GM18861 (cell line): ENCODE measurements at regions not wholly inside any gene's neighbourhood (a gene's known extent, or its start where the extent isn't known, plus 50 kb on each side); places are given as distances from the start of the nearest gene placed in this dataset.
"Not testable (repeated sequence)": the region's sequence is repeated elsewhere in the genome, so short reads cannot be mapped to it uniquely, and the experiment has no call there.

Experiments used
- ATAC-seq: cut with Tn5 transposase; IDR thresholded peaks from one replicate; pipeline ENCODE4 v1.9.1; 2021; ENCODE audit not compliant: unreplicated experiment

DNA sequence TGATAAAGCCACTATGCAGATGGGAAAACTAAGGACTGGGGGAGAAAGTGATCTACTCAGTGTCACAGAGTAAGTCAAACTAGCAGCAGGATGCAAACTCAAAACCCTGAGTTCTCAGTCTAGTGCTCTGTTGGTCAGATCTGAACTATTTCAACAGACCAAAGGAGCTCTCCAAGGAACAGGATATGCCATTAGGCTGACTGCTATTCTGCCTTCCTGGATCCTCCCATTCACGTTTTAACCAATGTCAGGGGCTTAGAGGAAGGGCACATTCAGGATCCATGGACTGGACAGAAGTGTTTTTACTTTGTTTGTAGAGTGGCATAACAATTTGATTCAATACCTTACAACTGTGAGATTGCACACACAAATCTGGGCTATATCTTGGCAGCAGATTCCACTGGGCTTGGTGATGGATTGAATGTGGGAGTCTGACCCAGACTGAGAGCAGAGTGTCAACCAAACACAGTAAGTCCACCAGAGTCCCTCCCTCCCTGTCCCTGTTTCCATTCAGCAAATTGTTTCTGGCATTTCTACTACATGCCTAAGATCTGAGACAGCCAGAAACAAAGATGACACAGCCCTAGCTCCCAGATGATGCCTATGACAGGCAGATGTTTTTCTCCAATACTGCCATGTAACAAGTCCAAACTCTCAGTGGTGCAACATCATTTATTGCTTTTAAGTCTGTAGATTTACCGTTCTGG, 337.8 kb upstream of the CDH5 start:
- ATAC-seq: no peak

DNA sequence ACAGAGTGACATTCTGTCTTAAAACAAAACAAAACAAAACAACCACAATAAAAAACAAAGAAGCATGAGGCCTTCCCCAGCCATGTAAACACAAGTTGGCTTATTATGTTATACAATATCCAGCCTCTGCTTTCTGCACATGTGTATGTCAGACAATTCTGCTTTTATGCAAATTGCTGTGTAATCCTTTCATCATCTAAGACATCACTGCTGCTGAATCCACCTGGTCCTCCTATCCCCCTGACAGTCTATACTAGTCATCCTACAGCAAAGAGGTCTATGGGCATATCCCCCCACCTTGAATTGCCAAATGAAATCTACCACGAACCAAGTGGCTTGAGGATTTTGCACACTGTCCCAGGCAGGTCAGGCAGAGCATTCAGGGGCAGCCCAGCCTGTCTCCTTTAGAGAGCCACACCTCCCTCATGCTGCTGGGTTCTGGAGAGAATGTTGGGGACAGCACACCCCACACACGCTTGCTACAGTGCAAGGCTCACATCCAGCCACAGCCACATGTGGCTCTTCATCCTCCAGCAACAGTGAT, 339.6 kb upstream of the CDH5 start:
- ATAC-seq: no peak

DNA sequence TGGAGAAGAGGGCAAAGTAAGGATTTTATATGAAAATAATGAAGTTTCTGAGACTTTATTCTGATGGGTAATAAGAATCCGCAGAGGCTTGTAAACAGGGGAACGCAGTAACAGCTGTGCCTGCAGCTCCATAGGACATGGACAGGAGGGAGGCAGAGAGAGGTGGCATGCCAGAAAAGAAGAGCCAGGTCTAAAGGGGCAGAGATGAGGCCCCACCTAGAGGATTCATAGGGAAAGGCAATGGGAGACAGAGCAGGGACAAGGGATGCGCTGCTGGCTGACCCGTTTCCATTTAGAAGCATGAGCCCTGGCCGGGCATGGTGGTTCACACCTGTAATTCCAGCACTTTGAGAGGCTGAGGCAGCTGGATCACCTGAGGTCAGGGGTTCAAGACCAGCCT, 340.3 kb upstream of the CDH5 start:
- no peak for ATAC-seq

DNA sequence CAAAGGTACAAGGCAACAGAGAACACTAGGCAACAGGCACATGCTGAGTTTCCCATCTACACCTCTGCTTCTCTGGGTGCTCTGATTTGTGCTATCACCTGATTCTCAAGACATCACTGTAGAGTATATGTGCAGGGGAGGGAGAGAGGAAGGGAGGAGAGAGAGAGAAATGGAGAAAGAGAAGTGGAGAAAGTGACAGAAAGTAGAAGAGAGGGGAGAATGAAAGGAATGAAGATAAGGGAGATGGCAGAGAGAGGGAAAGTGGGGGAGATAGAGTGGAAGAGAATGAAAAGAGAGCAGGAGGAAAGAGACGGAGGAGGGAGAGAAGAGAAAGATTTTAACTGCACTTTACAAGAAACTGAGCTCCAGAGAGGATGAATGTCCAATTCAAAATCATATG, 340.7 kb upstream of the CDH5 start:
- ATAC-seq: no peak

DNA sequence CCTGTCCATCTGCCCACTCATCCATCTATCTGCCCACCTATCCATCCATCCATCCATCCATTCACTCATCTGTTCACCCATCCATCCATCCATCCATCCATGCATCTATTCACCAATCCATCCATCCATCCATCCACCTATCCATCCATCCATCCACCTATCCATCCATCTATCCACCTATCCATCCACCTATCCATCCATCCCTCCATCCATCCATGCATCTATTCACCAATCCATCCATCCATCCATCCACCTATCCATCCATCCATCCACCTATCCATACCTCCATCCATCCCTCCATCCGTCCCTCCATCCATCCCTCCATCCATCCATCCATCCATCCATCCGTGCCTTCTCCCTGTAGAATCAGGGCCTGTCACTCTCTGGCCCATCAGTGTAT, 341.9 kb upstream of the CDH5 start:
- not testable (repeated sequence) for ATAC-seq

DNA sequence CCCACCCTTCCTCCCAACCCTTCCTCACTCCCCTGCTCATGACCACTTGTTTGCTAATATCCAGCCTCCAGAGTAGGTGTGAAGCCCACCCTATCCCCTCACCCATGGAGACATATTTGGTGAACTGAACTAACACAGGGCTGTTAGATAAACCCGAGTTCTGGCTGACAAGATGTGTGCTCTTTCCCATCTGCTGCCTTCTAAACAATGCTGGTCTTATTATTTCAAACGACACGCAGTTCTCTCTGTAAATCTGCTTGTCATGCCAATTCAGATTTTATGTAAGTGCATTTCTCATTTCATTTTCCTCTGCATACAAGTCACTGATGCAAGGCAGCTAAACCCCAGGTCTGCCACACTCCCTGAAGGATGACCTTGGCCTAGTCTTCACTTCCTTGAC, 343.0 kb upstream of the CDH5 start:
- no peak for ATAC-seq

DNA sequence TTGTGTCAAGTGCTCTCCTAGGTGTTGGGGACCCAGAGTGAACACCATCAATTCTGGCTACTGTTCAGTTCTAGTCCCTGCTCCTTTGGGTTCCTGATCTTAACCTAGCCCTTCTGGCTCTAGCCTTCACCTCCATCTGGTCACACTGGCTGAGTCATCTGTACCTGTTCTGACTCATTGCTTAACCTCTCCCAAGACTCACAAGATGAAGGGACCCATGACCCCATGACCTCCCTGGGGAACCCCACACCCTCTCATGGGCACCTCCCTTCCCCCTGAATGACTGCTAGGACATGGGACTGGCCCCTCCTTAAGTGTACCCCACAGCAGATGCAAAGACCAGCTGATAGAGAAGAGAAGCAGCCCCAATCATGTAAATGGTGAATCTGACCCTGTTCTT, 345.8 kb upstream of the CDH5 start:
- no peak for ATAC-seq

DNA sequence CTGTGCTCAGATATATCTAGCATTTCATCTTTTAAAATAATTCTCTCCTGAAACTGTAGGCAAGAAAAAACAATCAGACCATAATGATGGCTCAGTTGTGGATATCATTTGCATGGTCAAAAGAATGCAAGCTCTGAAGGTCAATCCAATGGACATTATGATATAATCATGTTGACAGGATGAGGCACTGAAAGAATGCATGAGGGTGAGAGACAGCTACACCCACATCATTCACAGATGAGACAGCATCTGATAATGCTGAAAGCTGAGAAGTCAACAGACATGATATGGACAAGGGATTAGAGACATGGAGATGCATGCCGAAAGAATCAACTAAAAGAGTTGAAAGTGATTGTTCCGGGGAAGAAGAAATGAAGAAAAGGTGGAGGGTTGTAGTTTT, 346.4 kb upstream of the CDH5 start:
- no peak for ATAC-seq

DNA sequence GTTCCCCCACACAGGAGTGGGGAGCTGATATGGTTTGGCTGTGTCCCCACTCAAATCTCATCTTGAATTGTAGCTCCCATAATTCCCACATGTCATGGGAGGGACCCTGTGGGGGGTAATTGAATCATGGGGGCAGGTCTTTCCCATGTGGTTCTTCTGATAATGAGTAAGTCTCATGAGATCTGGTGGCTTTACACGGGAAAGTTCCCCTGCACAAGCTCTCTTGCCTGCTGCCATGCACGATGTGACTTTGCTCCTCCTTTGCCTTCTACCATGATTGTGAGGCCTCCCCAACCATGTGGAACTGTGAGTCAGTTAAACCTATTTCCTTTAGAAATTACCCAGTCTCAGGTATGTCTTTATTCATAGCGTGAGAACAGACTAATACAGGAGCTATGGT, 347.0 kb upstream of the CDH5 start:
- not testable (repeated sequence) for ATAC-seq

DNA sequence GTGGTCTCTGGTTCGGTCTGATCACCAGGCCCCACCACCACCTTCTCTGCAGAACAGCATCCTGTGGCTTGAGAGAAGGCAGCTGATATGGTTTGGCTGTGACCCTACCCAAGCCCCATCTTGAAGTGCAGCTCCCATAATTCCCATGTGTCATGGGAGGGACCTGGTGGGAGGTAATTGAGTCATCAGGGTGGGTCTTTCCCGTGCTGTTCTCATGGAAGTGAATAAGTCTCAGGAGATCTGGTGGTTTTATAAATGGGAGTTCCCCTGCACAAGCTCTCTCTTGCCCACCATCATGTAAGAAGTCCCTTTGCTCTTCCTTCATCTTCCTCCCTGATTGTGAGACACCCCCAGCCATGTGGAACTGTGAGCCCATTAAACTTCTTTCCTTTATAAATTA, 352.3 kb upstream of the CDH5 start:
- ATAC-seq: no peak

DNA sequence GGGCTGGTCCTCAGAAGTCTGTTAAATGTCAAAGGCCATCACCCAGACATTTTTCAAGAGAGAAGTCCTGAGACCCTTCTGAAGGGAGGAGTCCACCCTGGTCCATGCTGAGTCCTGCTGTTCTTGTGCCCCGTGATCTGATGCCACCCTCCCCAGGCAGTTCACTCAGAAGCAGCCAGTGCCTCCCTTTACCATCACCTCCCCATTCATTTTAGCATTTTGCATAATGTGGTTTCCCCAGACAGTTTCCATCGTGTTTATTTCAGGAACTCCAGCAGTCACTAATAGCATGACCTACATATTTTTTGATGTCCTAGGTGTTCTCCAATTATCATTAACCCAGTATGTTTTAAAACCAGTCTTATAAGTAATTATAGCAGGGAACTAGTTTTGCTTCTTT, 353.0 kb upstream of the CDH5 start:
- ATAC-seq: no peak

DNA sequence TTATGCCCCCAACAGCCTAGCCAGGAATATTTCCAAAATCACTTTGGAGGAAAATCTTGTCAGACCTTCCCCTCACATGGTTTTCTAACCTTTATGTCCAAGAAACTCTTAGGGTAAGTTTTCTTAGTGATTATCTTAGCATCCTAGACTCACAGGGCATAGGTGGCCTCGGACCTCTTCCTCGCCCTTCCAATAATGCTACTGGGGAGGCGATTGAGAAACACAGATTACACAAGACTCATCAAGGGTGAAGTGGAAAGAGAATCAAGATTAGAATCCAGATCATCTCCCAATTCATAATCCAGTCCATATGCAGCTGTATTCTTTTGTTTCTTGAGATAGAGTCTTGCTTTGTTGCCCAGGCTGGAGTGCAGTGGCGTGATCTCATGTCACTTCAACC, 358.4 kb upstream of the CDH5 start:
- ATAC-seq: no peak

DNA sequence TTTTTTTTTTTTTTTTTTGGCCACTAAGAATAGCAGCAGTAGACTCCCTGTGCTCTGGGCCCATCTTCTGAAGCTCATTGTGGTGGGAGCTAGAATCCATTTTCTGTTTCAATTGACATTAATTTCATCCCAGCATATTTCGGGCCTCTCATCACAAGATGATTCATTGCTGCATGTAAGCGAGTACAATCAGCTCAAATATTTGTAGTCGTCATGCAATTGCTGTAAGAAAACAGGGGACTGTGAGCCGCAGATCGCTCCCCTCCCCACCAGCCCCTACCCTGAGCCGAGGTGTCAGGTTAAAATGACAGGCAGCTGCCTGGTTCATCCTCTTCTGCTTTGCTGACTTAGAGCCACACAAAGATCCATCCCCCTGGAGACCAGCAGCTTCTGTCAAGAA, 358.8 kb upstream of the CDH5 start:
- no peak for ATAC-seq

DNA sequence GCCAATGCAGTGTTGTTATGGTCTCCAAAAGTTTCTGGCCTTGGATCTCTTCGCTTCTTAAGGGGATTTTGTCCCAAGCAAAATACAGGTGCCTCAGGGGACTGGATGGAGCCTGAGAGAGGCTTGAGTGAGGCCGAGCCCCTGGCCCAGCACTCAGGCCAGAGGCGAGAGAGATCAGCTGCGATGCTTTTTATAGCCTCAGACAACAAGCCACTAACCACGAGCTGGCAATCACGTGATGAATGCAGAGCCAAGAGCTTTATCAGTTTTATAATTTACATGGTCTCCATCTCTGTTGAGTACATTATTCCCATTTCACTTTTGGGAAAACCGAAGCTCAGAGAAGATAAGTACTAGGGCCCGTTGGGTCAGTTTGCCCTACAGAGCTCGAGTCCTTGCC, 360.0 kb upstream of the CDH5 start:
- no peak for ATAC-seq

DNA sequence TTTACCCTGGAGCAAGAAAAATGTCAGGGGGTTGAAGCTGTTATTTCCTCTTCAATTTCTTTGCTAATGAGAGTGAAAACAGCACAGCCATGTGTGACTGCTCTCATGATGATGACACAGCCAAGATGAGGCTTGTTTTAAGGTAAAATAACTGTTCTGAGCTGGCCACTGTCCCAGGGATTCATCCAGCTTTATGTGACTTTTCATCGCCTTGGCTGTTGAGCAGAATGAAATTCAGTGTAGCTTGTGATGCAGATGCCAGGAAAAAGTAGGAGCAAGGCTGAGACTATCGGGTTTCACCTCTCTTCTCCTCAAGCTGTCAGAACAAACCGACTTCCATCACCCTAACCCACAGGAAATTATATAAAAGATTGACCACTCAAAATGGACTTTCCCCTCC, 361.8 kb upstream of the CDH5 start:
- no peak for ATAC-seq

DNA sequence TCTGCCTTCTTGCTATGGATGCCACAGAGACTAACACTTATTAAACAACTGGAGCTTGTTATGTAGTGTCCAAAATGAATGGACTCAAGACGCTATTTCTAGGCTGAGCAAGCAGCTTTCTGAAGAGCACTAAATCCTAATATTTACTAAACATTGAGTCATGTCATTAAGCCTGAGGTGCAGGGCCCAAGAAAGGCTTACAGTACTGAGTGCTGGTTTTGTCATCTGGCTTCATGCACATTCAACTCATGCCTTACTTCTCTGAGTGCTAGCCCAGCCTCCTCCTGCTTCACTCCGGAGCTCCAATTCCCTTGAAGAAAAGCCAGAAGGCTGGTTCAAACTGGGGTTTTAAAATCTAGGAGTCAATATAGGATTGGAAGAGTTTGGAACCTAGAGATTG, 363.3 kb upstream of the CDH5 start:
- ATAC-seq: no peak

DNA sequence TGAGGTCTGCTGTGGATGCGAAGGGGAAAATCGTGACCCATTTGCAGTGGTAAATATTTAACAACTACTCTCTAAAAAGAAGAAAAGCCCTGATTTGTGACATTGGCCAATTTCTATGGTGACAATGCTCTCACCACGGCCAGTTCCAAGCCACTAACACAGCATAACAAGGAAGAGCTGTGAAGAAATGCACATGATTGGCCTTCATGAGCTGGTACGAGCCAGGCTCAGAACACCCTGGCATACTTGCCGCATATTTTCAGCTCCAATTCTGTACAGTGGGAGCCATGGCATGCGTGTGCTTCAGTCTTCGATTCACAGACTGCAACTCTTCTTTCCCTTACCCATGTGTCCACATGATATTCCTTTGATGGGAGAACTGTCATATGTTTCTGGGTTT, 363.9 kb upstream of the CDH5 start:
- ATAC-seq: no peak

DNA sequence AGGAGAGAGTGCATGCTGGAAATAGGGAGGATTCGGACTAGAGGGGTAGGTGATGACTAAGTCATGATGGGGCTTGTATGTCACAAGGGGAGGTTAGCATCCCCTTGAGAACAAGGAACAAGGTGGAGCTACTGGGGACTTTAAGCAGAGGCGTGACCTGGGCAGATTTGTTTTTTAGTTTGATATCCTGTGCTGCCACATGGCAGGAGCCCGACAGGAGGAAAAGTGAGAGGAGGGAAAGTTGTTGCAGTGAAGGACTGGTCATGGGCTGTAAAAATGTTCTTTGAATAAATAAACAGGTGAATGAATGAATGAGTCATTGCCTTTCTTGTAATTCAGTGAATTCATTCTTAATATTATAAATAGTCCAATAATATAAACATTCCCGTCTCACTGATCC, 365.1 kb upstream of the CDH5 start:
- no peak for ATAC-seq

DNA sequence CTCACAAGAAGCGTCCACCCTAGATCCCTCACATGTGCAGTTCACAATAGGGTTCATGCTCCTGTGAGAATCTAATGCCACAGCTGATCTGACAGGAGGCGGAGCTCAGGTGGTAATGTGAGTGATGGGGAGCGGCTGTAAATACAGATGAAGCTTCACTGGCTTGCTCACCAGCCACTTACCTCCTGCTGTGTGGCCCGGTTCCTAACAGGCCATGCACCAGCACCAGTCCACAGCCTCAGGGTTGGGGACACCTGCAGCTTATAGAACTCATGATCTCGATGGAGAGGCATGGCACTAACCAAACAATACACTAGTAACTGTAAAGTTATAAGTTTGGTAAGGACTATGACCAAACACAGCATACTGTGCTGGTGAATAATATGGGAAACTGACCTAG, 368.0 kb upstream of the CDH5 start:
- no peak for ATAC-seq

DNA sequence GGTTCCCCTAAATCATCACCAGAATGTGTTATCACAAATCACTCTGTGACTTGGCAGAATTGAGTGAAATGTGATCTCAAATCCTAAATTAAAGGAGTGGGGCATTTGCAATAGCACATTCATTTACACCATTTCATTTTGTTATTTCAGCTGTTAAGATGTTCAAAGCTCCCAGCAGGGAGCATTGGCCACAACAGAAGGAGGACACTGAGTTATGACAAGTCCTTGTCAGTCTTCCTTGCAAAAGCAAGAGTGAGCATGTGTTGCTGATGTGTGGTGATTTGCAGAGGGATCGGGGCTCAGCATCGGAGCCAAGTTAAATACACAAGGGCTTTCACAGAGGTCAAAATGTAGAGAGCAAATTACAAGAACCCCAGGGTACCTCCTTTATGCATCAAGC, 372.2 kb upstream of the CDH5 start:
- ATAC-seq: no peak

DNA sequence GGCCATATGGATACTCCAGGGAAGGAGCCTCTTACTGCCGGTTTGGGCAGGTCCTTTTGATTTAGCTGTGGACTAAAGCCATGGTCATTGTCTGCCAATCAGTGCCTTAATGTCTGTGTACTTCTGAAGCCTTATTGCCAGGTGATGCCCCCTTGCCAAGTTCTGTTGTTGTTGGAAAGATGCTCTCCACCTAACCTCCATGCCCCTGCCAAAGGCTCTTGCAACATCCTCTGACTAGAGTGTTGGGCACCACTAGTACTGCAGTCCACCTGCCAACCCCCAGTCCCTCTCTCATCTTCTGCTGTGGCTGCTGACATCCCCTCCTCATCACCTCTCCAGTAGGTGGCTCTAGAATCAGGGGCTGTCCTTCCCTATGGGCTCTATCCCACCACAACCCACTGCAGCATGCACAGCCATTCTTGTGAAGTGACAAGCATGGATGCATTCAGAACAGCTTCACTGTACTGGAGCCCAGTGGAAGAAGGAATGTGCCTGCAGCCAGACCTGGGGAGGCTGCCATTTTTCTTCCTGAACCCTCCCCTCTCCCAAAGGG, 375.3 kb upstream of the CDH5 start:
- ATAC-seq: no peak

DNA sequence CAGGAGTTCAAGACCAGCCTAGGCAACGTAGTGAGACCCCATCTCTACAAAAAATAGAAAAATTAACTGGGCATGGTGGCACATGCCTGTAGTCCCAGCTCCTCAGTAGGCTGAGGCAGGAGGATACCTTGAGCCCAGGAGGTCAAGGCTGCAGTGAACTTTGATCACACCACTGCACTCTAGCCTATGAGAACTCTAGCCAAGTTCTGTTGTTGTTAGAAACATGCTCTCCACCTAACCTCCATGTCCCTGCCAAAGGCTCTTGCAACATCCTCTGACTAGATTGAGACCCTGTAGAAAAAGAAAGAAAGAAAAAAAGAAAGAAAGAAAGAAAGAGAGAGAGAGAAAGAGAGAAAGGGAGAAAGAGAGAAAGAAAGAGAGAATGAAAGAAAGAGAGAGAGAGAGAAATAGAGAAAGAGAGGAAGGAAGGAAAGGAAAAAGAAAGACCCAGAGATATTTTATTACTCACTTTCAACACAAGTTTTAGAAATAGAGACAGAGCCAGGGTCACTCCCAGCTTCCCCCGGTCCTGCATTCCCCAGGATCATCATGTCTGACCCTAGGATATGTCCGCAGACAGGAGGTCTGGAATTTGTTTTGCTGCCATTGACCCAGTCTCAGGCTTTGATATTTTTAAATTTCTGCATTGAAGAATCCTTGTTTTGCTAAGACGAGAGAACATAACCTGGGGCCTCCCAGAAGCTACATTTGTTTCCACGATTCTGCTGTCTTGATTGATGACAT, 376.5 kb upstream of the CDH5 start:
- ATAC-seq: no peak
